Stimulated activated CD4-positive, alpha-beta T cell treated with anti-CD3 and anti-CD28 coated beads, Interleukin-15, amount 100 ng/mL, for 1 hour (primary cell): ENCODE measurements at regions not wholly inside any gene's neighbourhood (a gene's known extent, or its start where the extent isn't known, plus 50 kb on each side); places are given as distances from the start of the nearest gene placed in this dataset.
"Not testable (repeated sequence)": the region's sequence is repeated elsewhere in the genome, so short reads cannot be mapped to it uniquely, and the experiment has no call there.

Source experiments
- DNase-seq, 2 donors: peaks; one replicate each; pipeline ENCODE4 v3.0.0-alpha.2; 2020; ENCODE audit warnings: low read depth in 1 of 2, low spot score in 1 of 2

- no peak for DNase-seq
These were observed 51.2 kb upstream of the PRR23C start for GRCh38 chr3:139095803-139096466.

GRCh38 chr3:139096670-139097069 lies 52.0 kb upstream of the PRR23C start:
- DNase-seq, result no peak

- no peak for DNase-seq
These were observed 53.7 kb upstream of the PRR23C start for GRCh38 chr3:139098391-139098790.

- no peak for DNase-seq
These were observed 55.5 kb upstream of the PRR23C start for GRCh38 chr3:139099968-139100817.

- DNase-seq, result no peak
These were observed 56.1 kb upstream of the PRR23C start for GRCh38 chr3:139100821-139101220.

GRCh38 chr3:139101396-139101795 lies 56.7 kb upstream of the PRR23C start:
- DNase-seq, result no peak

- no peak for DNase-seq
These were observed 58.8 kb upstream of the PRR23C start for GRCh38 chr3:139103484-139103883.

GRCh38 chr3:139104062-139104461 lies 59.4 kb upstream of the PRR23C start:
- DNase-seq, result no peak

- no peak for DNase-seq
These were observed 60.5 kb upstream of the PRR23C start for GRCh38 chr3:139105154-139105702.

GRCh38 chr3:139106013-139106932 lies 61.6 kb upstream of the PRR23C start:
- no peak for DNase-seq

- DNase-seq, result no peak
These were observed 62.9 kb upstream of the PRR23C start for GRCh38 chr3:139107424-139108252.

- no peak for DNase-seq
These were observed 63.7 kb upstream of the PRR23C start for GRCh38 chr3:139108253-139108969.

- DNase-seq, result no peak
These were observed 64.6 kb upstream of the PRR23C start for GRCh38 chr3:139109271-139109670.

- no peak for DNase-seq
These were observed 65.6 kb upstream of the PRR23C start for GRCh38 chr3:139110072-139110830.

GRCh38 chr3:139110929-139111328 lies 66.2 kb upstream of the PRR23C start:
- DNase-seq, result not testable (repeated sequence)

GRCh38 chr3:139111392-139112229 lies 66.9 kb upstream of the PRR23C start:
- DNase-seq, result peak in 1 of 2 donors; percentile 28

- DNase-seq, result no peak
These were observed 67.5 kb upstream of the PRR23C start for GRCh38 chr3:139112230-139112558.
